ENCODE measurements at regions not wholly inside any gene's neighbourhood (a gene's known extent, or its start where the extent isn't known, plus 50 kb on each side); places are given as distances from the start of the nearest gene placed in this dataset.

- TF ChIP-seq, protein P1, sequence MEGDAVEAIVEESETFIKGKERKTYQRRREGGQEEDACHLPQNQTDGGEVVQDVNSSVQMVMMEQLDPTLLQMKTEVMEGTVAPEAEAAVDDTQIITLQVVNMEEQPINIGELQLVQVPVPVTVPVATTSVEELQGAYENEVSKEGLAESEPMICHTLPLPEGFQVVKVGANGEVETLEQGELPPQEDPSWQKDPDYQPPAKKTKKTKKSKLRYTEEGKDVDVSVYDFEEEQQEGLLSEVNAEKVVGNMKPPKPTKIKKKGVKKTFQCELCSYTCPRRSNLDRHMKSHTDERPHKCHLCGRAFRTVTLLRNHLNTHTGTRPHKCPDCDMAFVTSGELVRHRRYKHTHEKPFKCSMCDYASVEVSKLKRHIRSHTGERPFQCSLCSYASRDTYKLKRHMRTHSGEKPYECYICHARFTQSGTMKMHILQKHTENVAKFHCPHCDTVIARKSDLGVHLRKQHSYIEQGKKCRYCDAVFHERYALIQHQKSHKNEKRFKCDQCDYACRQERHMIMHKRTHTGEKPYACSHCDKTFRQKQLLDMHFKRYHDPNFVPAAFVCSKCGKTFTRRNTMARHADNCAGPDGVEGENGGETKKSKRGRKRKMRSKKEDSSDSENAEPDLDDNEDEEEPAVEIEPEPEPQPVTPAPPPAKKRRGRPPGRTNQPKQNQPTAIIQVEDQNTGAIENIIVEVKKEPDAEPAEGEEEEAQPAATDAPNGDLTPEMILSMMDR (conservative IDR thresholded peaks at IDR 0.05; ENCODE audit: low read depth, low read length): no peak
- TF ChIP-seq EZH2 (IDR thresholded peaks at IDR 0.05; ENCODE audit: low read length, unreplicated experiment): no peak
- TF ChIP-seq EZH2phosphoT487 (IDR thresholded peaks at IDR 0.05; ENCODE audit: borderline replicate concordance, low read length): no peak
Measured at GRCh38 chr11:97355230-97355629, 965.4 kb downstream of the JRKL start.
